RCC 7860 (cell line): ENCODE measurements at regions not wholly inside any gene's neighbourhood (a gene's known extent, or its start where the extent isn't known, plus 50 kb on each side); places are given as distances from the start of the nearest gene placed in this dataset.
"Not testable (repeated sequence)": the region's sequence is repeated elsewhere in the genome, so short reads cannot be mapped to it uniquely, and the experiment has no call there.

ENCODE experiments used
- DNase-seq: peaks from one replicate; pipeline ENCODE4 v3.0.0-alpha.2; 2015; ENCODE audit warnings: low spot score
- FAIRE-seq: peaks from 2 replicates; lab custom pipeline; 2012; peaks lifted over from hg19 to GRCh38; lab: Jason Lieb, UNC

DNA sequence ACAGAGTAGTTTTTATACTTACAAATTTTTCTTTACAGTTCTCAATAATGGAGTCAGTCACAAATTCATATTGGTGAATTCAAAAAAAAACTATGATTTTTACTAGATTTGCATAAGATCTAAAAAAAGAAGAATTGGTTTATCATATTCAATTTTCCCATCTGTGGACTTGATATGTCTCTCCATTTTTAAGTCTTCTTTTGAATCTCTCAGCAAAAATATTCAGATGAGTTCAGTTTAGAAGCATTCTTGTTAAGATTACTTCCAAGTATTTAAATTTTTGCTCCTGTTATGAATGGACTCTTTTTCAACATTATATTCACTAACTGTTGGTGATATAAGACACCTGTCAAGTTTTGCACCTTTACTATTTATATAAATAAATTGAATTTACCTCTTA is 360.6 kb upstream of the FLRT2 start:
- FAIRE-seq = no peak

GRCh38 chr14:85172290-85172689 is 357.7 kb upstream of the FLRT2 start:
- DNase-seq (no peak), FAIRE-seq (no peak)

More for the DNA sequence above, 360.6 kb upstream of the FLRT2 start:
- DNase-seq = no peak

DNA sequence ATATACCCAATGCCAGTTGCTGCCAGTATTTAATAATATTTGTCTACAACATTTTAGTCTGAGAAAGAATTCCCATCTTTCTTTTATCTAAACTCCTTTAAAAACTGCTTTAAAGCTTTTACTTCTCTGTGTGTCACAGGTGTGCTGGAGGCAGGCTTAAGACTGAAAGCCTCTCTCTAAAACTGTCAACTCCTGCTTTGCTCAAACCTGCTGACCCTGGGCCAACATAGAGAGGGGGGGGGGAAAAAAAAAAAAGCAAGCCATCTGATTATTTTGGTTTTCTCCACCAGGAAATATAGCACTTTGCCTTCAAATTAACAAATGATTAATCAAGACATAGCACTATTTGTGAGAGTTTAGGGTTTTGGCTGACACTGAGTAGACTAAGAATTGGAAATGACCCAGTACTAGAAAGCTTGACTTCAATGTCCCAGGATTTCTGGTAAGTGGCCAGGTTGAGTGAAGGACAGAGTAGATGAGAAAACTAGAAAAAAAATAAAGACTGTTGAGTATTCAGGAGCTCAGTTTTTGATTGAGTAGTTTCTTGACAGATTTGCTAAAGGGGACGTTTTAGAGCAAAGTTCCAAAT is 357.0 kb upstream of the FLRT2 start:
- no peak for DNase-seq
- FAIRE-seq = no peak

DNA sequence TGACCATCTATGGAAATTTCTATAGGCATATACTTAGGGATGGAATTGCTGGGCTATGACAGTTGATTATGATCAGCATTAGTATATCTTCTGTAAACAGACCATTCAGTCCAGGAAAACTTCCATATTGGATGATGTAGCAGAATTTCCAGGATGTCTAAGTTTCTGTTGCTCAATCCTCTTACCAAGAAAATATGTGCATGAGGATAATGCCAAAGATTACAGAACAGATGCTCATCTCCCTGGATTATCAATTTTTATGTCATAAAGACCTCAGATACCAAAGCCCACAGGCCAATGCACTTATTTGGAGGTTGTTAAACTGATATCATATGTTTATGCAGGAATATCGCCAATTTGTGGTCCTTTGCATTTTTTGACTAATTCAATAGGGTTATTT is 354.4 kb upstream of the FLRT2 start:
- FAIRE-seq = no peak

GRCh38 chr14:85178864-85179263 is 351.1 kb upstream of the FLRT2 start:
- DNase-seq (no peak), FAIRE-seq (no peak)

More for the DNA sequence above, 354.4 kb upstream of the FLRT2 start:
- no peak for DNase-seq

- FAIRE-seq (no peak), DNase-seq (no peak)
Observed at GRCh38 chr14:85180876-85181275, 349.1 kb upstream of the FLRT2 start.

GRCh38 chr14:85182282-85182681 is 347.7 kb upstream of the FLRT2 start:
- FAIRE-seq (no peak), DNase-seq (no peak)

DNA sequence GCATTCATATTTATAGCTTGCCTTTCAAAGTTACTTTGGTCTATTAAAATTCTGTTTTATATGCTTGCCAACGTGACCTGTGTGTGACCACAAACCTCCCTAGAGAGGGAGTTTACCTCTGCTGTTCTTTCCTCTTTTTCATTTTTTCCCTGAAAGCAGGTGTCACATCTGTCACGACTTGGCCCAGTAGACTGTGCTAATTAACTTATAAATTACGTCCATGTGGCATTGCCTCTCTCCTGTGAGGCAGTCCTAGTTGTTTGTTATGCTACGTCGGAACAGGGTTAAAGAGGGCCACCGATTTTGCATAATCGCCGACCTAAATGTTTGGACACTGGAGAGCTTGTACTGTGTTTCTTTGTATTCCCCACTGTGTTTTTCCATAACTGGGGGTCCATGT is 343.9 kb upstream of the FLRT2 start:
- FAIRE-seq = no peak

DNA sequence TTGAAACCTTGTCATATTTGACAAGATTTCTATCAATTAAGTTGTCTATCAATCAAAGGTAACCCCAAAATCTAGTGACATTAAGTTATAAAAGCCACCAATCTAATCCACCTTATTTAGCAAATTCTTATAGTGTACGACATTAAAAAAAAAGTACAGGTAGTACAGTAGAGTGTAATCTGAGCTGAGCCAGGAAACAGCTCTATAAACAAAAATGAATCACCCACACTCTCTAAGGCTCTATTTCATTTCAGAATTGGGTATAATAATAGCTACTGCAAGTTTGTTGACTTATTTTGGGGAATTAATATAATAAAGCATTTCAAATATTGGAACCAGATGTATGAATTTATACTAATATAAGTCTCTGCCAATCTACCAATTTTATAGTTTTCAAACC is 342.4 kb upstream of the FLRT2 start:
- no peak for DNase-seq
- no peak for FAIRE-seq

More for the DNA sequence above, 343.9 kb upstream of the FLRT2 start:
- DNase-seq = no peak

DNA sequence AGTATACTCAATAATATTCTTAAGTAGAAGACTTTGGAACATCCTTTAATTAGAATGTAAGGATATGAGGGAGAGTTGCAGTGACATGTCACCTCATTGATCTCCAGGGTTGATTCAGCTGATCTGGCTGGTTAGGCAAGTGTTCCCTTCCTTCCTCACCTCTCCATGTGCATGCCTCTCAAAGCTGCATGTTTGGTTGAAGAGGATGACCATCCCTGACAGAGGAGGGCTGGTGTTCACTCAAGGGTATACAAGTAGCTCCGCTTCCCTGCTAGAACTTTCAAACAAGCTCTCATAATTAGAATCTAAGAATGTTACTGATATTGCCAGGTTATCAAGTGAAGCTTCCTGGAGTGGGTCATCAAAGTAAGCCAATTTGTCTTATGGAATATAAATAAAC is 341.1 kb upstream of the FLRT2 start:
- DNase-seq (no peak), FAIRE-seq (no peak)

GRCh38 chr14:85189253-85189652 is 340.7 kb upstream of the FLRT2 start:
- not testable (repeated sequence) for DNase-seq, FAIRE-seq

- DNase-seq (no peak), FAIRE-seq (no peak)
Observed at GRCh38 chr14:85190251-85190650, 339.7 kb upstream of the FLRT2 start.

- DNase-seq = no peak
- FAIRE-seq = no peak
Observed at GRCh38 chr14:85191986-85192385, 338.0 kb upstream of the FLRT2 start.

- FAIRE-seq = no peak
Observed at GRCh38 chr14:85195872-85196477, 334.0 kb upstream of the FLRT2 start.

DNA sequence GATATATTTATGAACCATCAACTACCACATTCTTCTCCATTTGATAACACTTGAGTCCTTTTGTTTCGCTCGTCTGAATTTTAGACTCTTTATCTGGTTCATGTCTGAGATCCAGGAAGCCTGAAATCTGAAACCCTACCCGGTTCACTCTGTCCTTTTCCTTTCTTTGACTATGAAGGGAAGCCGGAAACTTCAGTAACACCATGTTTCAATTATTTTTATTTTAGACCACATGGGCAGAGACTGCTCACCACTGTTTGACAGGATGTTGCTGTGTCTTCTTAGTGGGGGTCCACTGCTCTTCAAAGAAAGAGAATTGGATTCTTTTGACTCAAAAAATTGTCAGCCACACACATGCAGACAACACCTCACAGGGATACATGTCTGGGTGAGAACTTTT is 331.9 kb upstream of the FLRT2 start:
- DNase-seq = no peak
- no peak for FAIRE-seq

More at GRCh38 chr14:85195872-85196477, 334.0 kb upstream of the FLRT2 start:
- DNase-seq = no peak

GRCh38 chr14:85205875-85206274 is 324.1 kb upstream of the FLRT2 start:
- FAIRE-seq (no peak), DNase-seq (no peak)

GRCh38 chr14:85214471-85214870 is 315.5 kb upstream of the FLRT2 start:
- FAIRE-seq = no peak

GRCh38 chr14:85217412-85217811 is 312.5 kb upstream of the FLRT2 start:
- no peak for DNase-seq
- no peak for FAIRE-seq

More at GRCh38 chr14:85214471-85214870, 315.5 kb upstream of the FLRT2 start:
- DNase-seq = no peak

DNA sequence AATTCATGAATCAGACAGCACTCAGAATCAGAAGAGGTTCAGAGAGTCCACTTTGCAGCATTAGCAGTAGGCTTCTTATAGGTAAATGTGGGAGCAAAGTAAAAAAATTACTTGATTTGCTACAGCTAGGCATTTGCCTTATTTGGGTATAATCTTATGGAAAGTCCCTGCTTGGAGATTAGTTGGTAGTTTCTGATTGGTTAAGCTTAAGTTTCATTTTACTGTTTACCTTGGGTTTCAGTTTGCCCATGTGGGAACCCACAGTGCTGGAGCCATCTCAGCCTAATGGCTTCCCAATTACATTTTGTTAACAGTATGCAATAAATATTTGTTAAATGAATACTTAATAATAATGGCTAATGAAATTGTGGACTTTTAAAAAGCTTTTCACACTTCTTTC is 311.0 kb upstream of the FLRT2 start:
- FAIRE-seq = no peak
- no peak for DNase-seq

GRCh38 chr14:85221832-85222231 is 308.1 kb upstream of the FLRT2 start:
- no peak for DNase-seq
- FAIRE-seq = no peak

DNA sequence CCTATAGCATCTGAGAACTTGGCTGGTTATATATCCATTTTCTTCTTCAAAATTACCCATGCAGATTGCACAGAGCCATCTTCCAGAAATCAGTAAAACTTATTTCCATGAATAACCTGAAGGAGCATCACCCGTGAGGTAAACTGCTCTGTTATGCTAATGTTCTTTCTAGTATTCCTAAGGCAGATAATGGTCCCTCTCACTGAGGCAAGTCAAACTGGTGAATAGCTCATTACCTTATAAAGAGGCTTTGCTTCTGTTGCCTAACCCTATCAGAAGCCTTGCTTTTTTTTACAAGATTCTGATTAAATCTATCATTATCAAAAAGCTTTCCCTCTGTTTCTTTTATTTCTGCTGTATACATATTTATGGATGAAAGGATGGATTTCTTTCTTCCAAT is 307.6 kb upstream of the FLRT2 start:
- DNase-seq = no peak
- no peak for FAIRE-seq

DNA sequence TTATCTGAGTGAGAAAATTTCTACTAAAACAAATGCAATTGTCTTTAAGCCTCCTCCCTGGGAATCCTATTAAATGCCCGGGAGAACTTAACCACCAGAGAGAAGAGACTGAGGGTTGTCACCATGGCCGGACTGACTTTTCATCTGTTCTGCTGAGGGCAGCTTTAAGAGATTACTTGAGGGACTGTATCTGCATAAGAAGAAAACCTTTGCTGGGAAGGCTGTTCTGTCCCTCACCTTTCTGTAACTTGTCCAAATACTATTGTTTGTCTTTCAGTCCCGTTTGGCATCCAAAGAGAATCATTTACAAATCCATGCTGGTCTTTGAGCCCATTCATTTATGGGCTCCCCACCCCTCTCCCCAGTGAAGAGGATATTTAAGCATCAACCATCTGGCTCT is 306.3 kb upstream of the FLRT2 start:
- FAIRE-seq (no peak), DNase-seq (no peak)

- DNase-seq = no peak
- FAIRE-seq = no peak
Observed at GRCh38 chr14:85224241-85224640, 305.7 kb upstream of the FLRT2 start.
